NOMO-1 treated with DMSO at 0.1 percent for 48 hours (cell line): ENCODE measurements at regions not wholly inside any gene's neighbourhood (a gene's known extent, or its start where the extent isn't known, plus 50 kb on each side); places are given as distances from the start of the nearest gene placed in this dataset.

Experiments used
- DNase-seq: peaks from one replicate; lab custom pipeline; 2025; ENCODE audit not compliant: unreplicated experiment; lab: John Stamatoyannopoulos, UW

- DNase-seq, result no peak
Observed at GRCh38 chr16:82414476-82414875, 212.3 kb upstream of the CDH13 start.

DNA sequence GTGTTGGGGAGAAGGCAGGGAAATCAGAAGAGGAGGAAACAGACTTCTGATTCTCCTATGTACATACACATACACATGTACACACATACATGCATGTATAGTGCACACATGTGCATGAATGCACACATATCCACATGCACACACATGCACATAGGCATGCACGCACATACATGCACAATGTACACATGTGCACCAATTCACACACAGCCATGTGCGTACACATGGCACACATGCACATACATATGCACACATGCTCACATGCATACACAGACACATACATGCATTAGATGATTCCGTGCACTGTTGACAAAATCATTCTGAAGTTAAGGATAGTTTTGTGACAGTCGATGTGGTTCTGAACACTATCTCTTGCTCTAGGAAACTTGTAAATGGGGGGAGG, 214.0 kb upstream of the CDH13 start:
- no peak for DNase-seq

DNA sequence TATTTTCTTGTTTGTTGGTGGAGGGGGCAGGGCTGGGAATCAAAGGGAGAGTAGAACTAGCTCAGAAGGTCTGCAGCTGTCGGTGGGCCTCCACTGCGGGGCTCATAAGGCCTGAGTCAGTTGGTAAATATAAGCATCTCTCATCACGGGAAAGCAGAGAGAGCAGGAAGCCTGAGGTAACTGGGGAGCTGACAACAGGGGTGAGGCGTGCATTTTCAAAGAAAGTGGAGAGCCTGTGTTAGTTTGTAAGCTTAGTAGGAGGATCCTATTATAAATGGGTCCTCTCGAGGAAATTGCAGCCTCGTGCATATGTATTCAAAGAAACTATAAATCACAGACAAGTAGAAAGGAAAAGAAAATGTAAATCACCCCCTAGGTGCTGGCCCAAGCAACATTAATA, 221.0 kb upstream of the CDH13 start:
- DNase-seq, result no peak

- DNase-seq, result no peak
Observed at GRCh38 chr16:82404586-82405315, 222.0 kb upstream of the CDH13 start.

GRCh38 chr16:82402665-82403218, 224.0 kb upstream of the CDH13 start:
- DNase-seq, result no peak

DNA sequence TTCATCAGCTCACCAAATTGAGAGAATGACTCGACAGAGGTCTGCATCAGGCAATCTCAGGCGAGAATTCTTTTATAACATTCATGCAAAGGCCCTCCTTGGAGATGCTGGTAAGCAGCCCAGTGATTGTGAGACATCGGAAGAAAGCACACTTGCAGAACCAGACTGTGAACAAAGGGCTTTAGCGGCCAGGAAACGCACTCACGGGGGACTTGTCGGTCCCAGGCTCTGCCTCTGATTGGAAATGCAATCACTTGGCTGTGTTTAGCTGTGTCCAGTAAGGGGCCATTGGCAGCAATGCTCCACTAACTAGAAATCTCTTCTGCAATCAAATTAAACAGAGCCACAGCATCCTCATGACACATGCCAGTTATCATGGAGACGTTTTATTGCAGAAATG, 226.7 kb upstream of the CDH13 start:
- DNase-seq, result no peak

DNA sequence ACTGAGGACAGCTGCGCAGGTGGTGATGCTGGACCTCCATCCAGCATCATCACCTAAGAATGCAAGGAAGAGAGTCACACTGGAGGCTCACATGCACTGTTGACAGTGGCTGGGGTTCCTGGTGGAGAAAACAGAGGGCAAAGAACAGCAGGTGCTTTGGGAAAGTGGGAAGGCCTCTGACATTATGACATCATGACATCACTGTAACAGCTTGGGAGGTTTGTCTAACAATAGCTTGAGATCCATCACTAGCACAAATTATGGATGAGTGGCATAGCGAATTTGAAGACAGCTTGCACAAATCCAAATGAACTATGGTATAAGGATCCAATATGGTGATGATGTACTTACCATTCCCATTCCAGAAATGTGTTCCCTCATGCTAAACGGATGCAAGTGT, 226.5 kb upstream of the MPHOSPH6 start:
- DNase-seq, result no peak

DNA sequence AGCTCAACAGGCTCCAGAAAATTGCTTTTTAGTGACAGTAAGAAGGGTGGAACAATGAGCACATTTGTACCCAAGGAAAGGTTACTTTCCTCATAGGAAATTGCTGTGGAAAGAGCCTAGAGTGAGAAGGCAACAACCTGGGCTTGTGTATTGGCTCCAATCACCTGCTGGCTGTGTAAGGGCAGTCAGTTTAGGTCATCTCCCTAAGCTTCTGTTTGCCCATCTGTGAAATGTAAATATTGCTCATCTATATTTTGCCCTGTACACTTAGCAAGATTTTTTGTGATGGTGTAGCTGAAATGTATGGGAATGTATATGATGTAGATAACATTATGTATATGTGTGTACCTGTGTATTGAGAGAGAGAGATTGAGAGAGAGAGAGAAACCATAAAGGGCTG, 225.2 kb upstream of the MPHOSPH6 start:
- no peak for DNase-seq

DNA sequence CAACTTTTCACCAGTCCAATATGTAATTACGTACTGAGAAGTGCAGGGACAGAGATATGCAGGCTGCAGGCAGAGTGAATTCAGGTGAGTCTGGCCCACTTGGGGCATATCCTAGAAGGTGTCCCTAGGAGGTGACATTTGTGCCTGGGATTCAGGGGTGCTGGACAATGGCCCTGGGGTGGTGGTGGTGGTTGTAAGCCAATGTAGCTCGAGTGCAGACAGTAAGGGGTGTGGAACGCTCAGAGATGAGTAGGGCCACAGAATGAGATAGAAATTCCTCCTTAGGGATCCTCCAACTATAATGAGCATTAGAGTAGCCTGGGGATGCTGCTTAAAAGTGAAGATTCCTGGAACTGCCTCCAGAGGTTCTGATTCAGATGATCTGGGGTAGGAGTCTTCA, 221.7 kb upstream of the MPHOSPH6 start:
- no peak for DNase-seq

- DNase-seq, result no peak
Observed at GRCh38 chr16:82389956-82390650, 220.1 kb upstream of the MPHOSPH6 start.

DNA sequence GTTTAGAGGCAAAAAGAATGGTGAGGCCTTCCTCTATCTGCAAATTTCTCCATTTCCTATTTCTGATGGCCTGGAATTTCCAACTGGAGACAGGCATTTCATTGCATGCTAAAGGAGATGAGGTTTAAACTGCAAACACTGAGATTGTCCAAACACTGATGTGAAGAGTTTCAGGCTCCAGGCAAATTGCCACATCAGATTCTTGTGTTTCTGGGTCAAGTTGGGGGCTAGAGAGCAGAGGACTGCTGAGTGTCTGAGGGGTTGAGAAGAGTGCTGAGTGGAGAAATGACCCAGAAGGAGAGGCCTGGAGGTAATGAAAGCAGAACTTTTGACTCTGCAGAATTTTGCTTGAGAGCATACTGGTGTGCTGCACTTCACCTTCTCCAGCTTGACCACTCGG, 216.7 kb upstream of the MPHOSPH6 start:
- DNase-seq, result no peak

DNA sequence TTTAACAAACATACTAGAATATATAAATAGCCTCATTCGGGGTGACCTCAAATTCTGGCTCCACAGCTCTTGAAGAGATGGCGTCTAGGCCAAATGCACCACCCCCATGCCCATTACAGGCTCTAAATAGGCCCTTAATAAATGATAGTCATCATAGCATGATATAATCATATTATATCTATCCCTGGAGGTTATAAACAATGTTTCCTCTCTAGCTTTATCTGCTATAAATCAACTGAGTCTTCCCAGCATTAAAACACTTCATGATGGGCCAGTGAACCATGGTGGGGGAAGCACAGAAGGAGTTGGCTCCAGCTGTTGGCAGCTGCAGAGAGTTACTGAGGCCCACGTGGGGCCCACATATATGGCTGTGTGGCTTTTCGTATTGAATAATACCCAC, 214.9 kb upstream of the MPHOSPH6 start:
- DNase-seq, result no peak

DNA sequence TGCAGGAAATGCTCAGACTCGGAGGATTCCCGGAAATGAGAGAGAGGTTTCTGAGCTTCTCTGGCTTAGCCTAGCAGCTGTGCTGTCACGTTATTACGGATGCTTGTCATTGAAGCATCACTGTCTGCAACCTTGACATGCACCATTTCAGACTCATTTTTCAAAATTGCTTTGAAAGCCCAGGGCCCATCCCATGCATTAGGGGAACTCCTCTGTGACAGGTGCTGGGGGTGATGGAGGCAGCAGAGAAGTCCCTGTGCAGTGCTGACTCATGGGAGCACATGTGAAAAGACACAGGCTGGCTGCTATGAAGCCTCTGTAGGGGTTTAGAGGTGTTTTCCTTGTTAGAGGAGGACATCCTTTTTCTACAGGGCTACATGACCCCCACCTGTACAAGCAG, 214.0 kb upstream of the MPHOSPH6 start:
- no peak for DNase-seq

- DNase-seq, result no peak
Observed at GRCh38 chr16:82382521-82382920, 212.5 kb upstream of the MPHOSPH6 start.

GRCh38 chr16:82379551-82379950, 209.5 kb upstream of the MPHOSPH6 start:
- DNase-seq, result no peak

GRCh38 chr16:82373976-82374375, 204.0 kb upstream of the MPHOSPH6 start:
- no peak for DNase-seq

DNA sequence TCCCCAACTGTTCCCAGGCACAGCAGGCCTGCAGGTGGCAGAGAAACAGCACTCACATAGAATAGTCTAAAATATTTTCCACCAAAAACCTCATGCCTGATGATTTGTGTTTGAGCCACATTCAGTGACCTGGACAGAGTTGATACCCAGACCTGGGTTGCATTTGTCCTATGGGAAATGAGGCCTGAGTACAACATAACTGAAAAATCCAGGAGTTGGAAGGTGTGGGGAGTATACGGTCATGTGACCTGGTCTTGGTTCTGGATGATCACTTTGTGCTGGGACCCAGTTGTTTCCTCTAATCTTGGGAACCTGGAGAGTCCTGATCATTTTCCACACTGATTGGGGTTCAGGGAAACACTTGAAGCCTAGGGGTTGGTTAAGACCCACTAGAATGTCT, 200.3 kb upstream of the MPHOSPH6 start:
- DNase-seq, result no peak

GRCh38 chr16:82368041-82368440, 198.0 kb upstream of the MPHOSPH6 start:
- DNase-seq, result no peak

- no peak for DNase-seq
Observed at GRCh38 chr16:82366462-82366861, 196.4 kb upstream of the MPHOSPH6 start.

DNA sequence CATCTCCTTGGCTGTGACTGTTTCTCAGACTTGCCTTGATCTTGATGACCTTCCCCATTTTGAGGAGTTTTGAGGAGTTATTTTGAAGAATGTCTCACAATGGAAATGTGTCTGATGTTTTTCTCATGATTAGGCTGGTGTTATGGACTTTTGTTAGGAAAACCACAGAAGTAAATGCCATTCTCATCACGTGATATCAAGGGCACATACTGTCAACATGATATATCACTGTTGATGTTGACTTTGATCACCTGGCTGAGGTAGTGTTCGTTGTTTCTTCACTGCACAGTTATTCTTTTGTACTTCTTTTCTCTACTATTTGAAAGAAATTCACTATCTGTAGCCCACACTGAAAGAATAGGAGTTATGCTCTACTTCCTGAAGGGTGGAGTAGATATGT, 194.7 kb upstream of the MPHOSPH6 start:
- DNase-seq, result no peak

DNA sequence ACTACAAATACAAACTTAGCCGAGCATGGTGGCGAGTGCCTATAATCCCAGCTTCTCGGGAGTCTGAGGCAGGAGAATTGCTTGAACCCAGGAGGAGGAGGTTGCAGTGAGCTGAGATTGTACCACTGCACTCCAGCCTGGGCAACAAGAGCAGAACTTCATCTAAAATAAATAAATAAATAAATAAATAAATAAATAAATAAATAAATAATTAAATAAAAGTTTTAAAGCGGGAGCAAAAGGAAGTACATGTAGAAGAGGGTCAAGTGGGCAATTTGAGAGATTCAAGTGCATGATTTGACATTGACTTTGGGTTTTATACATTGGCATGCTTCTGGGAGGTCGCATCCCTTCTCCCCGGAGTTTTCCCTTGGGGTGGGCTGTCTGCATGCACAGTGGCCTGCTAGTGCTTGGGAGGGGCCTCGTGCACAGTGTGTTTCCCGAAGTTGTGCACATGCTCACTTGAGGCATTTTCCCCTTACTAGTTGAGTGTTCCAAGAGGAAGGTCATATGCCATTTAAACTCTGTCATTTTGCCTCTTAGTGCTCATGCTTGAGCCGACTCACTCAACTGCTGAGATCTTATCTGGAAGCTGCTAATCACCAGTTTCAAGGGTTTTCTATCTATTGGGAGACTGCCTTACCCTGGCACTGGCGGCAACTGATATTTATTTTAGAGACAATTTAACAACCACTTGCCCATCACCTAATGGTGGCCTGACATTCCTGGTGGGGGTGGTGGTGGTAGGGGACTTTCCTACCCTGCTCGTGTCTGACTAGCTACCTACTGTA, 193.2 kb upstream of the MPHOSPH6 start:
- DNase-seq, result no peak

- DNase-seq, result no peak
Observed at GRCh38 chr16:82361885-82362284, 191.9 kb upstream of the MPHOSPH6 start.
